H1 (cell line): ENCODE measurements at regions not wholly inside any gene's neighbourhood (a gene's known extent, or its start where the extent isn't known, plus 50 kb on each side); places are given as distances from the start of the nearest gene placed in this dataset.

Experiments
- CTCF ChIA-PET: fragments of 300-600 bp; sonication (Branson Sonifier 250); formaldehyde crosslinking; loops from one replicate; lab custom pipeline; 2021; ENCODE audit not compliant: partially characterized antibody; lab: Charles Lee
- POLR2A ChIA-PET: fragments of 300-600 bp; sonication (Branson Sonifier 250); formaldehyde crosslinking; loops from one replicate; lab custom pipeline; 2021; ENCODE audit warnings: inconsistent platforms; ENCODE audit not compliant: partially characterized antibody; lab: Charles Lee
- DNase-seq, 2 experiments: peaks; one replicate each; pipeline versions ENCODE4 v3.0.0 to v3.0.0-alpha.2; 2010 to 2022; ENCODE audit warnings: low spot score in 2 of 2, low read depth in 1 of 2, mixed read lengths in 1 of 2
- FAIRE-seq: peaks from 2 replicates; lab custom pipeline; 2011; peaks lifted over from hg19 to GRCh38; lab: Jason Lieb, UNC
- H2AFZ ChIP-seq: 2 replicates; pipeline ENCODE4 v1.8.1; 2012; ENCODE audit warnings: low read length, inconsistent platforms
- H2AK5ac ChIP-seq: 2 replicates; pipeline ENCODE4 v1.6.1; 2013; ENCODE audit warnings: low read depth, low read length
- H2BK120ac ChIP-seq: replicated peaks from 2 replicates; pipeline ENCODE3; 2013; ENCODE audit warnings: low read depth, low read length, inconsistent platforms
- H2BK12ac ChIP-seq: 2 replicates; pipeline ENCODE4 v1.6.1; 2013; ENCODE audit warnings: low read depth, low read length
- H2BK15ac ChIP-seq: 2 replicates; pipeline ENCODE4 v1.6.1; 2013; ENCODE audit warnings: low read length
- H2BK20ac ChIP-seq: 2 replicates; pipeline ENCODE4 v1.6.1; 2013; ENCODE audit warnings: low read length
- H2BK5ac ChIP-seq: 2 replicates; pipeline ENCODE4 v1.6.1; 2013; ENCODE audit warnings: low read depth, low read length
- H3K14ac ChIP-seq: 2 replicates; pipeline ENCODE4 v1.6.1; 2013; ENCODE audit warnings: inconsistent platforms; ENCODE audit not compliant: insufficient read length
- H3K18ac ChIP-seq: 2 replicates; pipeline ENCODE4 v1.6.1; 2013; ENCODE audit warnings: low read length; ENCODE audit errors: extremely low read depth
- H3K23ac ChIP-seq: 2 replicates; pipeline ENCODE4 v1.6.1; 2013; ENCODE audit warnings: inconsistent platforms; ENCODE audit not compliant: insufficient read length
- H3K23me2 ChIP-seq: 2 replicates; pipeline ENCODE4 v1.6.1; 2013; ENCODE audit warnings: low read depth, low read length
- H3K27ac ChIP-seq: 2 replicates; pipeline ENCODE4 v1.6.1; 2011; ENCODE audit warnings: low read depth, low read length, inconsistent platforms
- H3K27me3 ChIP-seq, 4 experiments: replicated peaks in 1 of 4; 1 replicate in 1 of 4; 2 replicates in 3 of 4; pipeline versions ENCODE4 v1.6.1 to v1.8.1; 2011 to 2013; ENCODE audit warnings: low read length in 3 of 4, mild to moderate bottlenecking in 3 of 4, inconsistent platforms in 2 of 4, mixed read lengths in 2 of 4, moderate library complexity in 1 of 4; ENCODE audit not compliant: control insufficient read depth in 3 of 4, insufficient read depth in 3 of 4; ENCODE audit errors: extremely low read depth in 1 of 4
- H3K36me3 ChIP-seq, 4 experiments: 2 replicates each; pipeline versions ENCODE4 v1.6.1 to v1.8.1; 2011 to 2013; ENCODE audit warnings: mild to moderate bottlenecking in 4 of 4, low read length in 3 of 4, moderate library complexity in 2 of 4, control low read depth in 1 of 4, inconsistent platforms in 1 of 4; ENCODE audit not compliant: insufficient read depth in 4 of 4, control insufficient read depth in 2 of 4
- H3K4ac ChIP-seq: replicated peaks from 2 replicates; pipeline ENCODE3; 2013; ENCODE audit warnings: low read length, low read depth, mixed read lengths, inconsistent platforms; ENCODE audit not compliant: insufficient read length
- H3K4me1 ChIP-seq, 4 experiments: replicated peaks in 1 of 4; 1 replicate in 1 of 4; 2 replicates in 3 of 4; pipeline versions ENCODE4 v1.6.1 to v1.8.1; 2011 to 2013; ENCODE audit warnings: low read length in 3 of 4, inconsistent platforms in 2 of 4, mixed read lengths in 1 of 4; ENCODE audit not compliant: insufficient read depth in 4 of 4, control insufficient read depth in 3 of 4
- H3K4me2 ChIP-seq, 2 experiments: 2 replicates each; pipeline versions ENCODE4 v1.6.1 to v1.8.1; 2011 to 2013; ENCODE audit warnings: low read depth in 2 of 2, low read length in 2 of 2, control low read depth in 1 of 2, inconsistent platforms in 1 of 2, mild to moderate bottlenecking in 1 of 2; ENCODE audit not compliant: insufficient read depth in 1 of 2
- H3K4me3 ChIP-seq, 4 experiments: fragments of 200-600, 300-600 bp in 1 of 4; sonication (generic), shearing (Covaris generic), sonication (Bioruptor Twin) in 1 of 4; 2 replicates each; pipeline versions ENCODE4 v1.5.1 to v1.8.1; 2011 to 2016; ENCODE audit warnings: low read length in 4 of 4, low read depth in 3 of 4, control low read depth in 2 of 4, inconsistent platforms in 2 of 4, mild to moderate bottlenecking in 2 of 4, mixed read lengths in 1 of 4, moderate library complexity in 1 of 4; ENCODE audit not compliant: insufficient read depth in 2 of 4; ENCODE audit errors: extremely low read depth in 1 of 4
- H3K56ac ChIP-seq: replicated peaks from 2 replicates; pipeline ENCODE3; 2013; ENCODE audit warnings: low read depth, mild to moderate bottlenecking, mixed read lengths, low read length, inconsistent platforms; ENCODE audit not compliant: insufficient read length
- H3K79me1 ChIP-seq: 2 replicates; pipeline ENCODE4 v1.6.1; 2013; ENCODE audit warnings: low read depth, low read length, control low read depth
- H3K79me2 ChIP-seq, 2 experiments: 2 replicates each; pipeline versions ENCODE4 v1.6.1 to v1.8.1; 2012 to 2013; ENCODE audit warnings: low read length in 2 of 2, mild to moderate bottlenecking in 2 of 2, inconsistent platforms in 1 of 2; ENCODE audit not compliant: insufficient read depth in 2 of 2, control insufficient read depth in 1 of 2
- H3K9ac ChIP-seq, 4 experiments: replicated peaks in 1 of 4; 1 replicate in 1 of 4; 2 replicates in 3 of 4; pipeline versions ENCODE4 v1.6.1 to v1.8.1; 2011 to 2013; ENCODE audit warnings: low read depth in 3 of 4, low read length in 3 of 4, control low read depth in 2 of 4, mild to moderate bottlenecking in 2 of 4, moderate library complexity in 2 of 4, inconsistent platforms in 1 of 4; ENCODE audit errors: extremely low read depth in 1 of 4
- H3K9me3 ChIP-seq, 2 experiments: 2 replicates each; pipeline versions ENCODE4 v1.6.1 to v1.8.1; 2012 to 2013; ENCODE audit warnings: mild to moderate bottlenecking in 2 of 2, moderate library complexity in 2 of 2, control low read depth in 1 of 2, inconsistent platforms in 1 of 2, low read depth in 1 of 2, low read length in 1 of 2, mixed read lengths in 1 of 2; ENCODE audit not compliant: insufficient read depth in 2 of 2
- H4K20me1 ChIP-seq, 2 experiments: replicated peaks in 1 of 2; 2 replicates each; pipeline versions ENCODE3 to v1.8.1; 2011 to 2013; ENCODE audit warnings: inconsistent platforms in 2 of 2, low read length in 2 of 2, mild to moderate bottlenecking in 1 of 2; ENCODE audit not compliant: insufficient read depth in 2 of 2, control insufficient read depth in 1 of 2
- H4K5ac ChIP-seq: 2 replicates; pipeline ENCODE4 v1.6.1; 2013; ENCODE audit warnings: low read length, low read depth, mixed read lengths, inconsistent platforms; ENCODE audit not compliant: insufficient read length
- H4K8ac ChIP-seq: 2 replicates; pipeline ENCODE4 v1.8.0; 2013; ENCODE audit warnings: mild to moderate bottlenecking, moderate library complexity, low read length, inconsistent platforms; ENCODE audit not compliant: insufficient read depth; ENCODE audit errors: extremely low read depth
- H4K91ac ChIP-seq: replicated peaks from 2 replicates; pipeline ENCODE3; 2013; ENCODE audit warnings: low read length, mixed read lengths, inconsistent platforms; ENCODE audit not compliant: insufficient read length
- TAF1 ChIP-seq: IDR thresholded peaks from 2 replicates; pipeline ENCODE4 v1.6.1; 2011; ENCODE audit warnings: mild to moderate bottlenecking, low read depth, low read length
- YY1 ChIP-seq: IDR thresholded peaks from 2 replicates; pipeline ENCODE4 v1.6.1; 2011; ENCODE audit warnings: low read depth, mild to moderate bottlenecking, low read length
- WGBS, 2 experiments: shearing (Covaris generic) in 1 of 2; methylation state at CpG; one replicate each; pipeline versions ENCODE4 v1.1.6 to v1.1.7; 2013 to 2015; ENCODE audit warnings: low lambda C conversion rate in 2 of 2, mixed read lengths in 2 of 2, inconsistent platforms in 1 of 2, low coverage in 1 of 2, missing lambda C conversion rate in 1 of 2; ENCODE audit not compliant: insufficient replicate concordance in 2 of 2, insufficient coverage in 1 of 2, insufficient read length in 1 of 2; ENCODE audit errors: extremely low coverage in 1 of 2, missing lambda C conversion rate in 1 of 2; 5-methylcytosine and 5-hydroxymethylcytosine counted together
- TF ChIP-seq, protein P1 (sequence below), 3 experiments: IDR thresholded peaks; 1 replicate in 2 of 3; 2 replicates in 1 of 3; pipeline versions ENCODE4 v1.5.1 to v1.6.1; 2011; ENCODE audit warnings: low read length in 3 of 3, mild to moderate bottlenecking in 3 of 3, inconsistent platforms in 2 of 3, low read depth in 1 of 3, moderate library complexity in 1 of 3; ENCODE audit not compliant: insufficient read depth in 1 of 3; ENCODE audit errors: control extremely low read depth in 1 of 3
- TF ChIP-seq, protein P2 (sequence below): IDR thresholded peaks from 2 replicates; pipeline ENCODE4 v1.6.1; 2012; ENCODE audit warnings: inconsistent platforms

DNA sequence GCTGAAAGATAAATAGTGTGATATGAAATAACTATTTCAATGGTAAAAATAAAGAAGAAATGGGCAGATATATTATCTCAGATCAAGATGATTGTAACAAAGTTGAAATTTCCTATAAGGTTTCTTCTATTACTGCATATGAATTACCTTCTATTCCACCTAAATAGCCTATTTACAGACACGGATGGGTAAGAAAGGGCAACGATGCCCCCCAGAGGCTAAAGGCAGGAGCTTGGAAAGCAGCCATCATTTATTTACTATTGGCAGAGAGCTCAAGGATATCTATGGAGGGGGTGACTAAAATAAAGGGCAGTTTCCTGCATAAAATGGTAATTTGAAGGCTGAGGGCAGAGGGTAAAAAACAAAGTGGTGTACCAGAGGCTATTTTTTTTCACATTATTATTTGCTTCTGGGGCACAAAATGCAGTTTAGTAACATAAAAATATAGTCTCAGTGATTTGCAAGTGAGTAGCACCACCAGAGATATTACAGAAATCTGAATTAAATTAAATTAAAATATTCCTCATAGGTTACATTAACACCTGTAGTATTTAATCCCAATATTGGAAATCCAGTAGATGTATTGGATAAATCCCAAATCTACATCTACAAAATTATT is 123.1 kb downstream of the BTC start:
- 2% methylated on average over 2 of the region's 2 CpGs; no CpG with 5 or more reads in 1 of the 2 experiments for WGBS, 2 experiments
- Histone ChIP-seq H3K4me3 (no peak overlapping the region), H3K9ac (no peak overlapping the region), H4K91ac (no peak overlapping the region), H3K23ac (no peak overlapping the region), H4K5ac (no peak overlapping the region), H3K4me2 (no peak overlapping the region), H2BK20ac (no peak overlapping the region), H3K36me3 (no peaks in the 10 kb centered on the region), H2BK5ac (no peak overlapping the region), H2BK15ac (no peak overlapping the region), H3K4ac (no peak overlapping the region), H3K27me3 (no peaks in the 10 kb centered on the region), H3K4me1 (peaks cover 0 to 5% (median 0%) of the 10 kb centered on the region in 4 experiments; a peak in 1 of 7 replicates), H3K79me1 (no peaks in the 10 kb centered on the region), H3K9me3 (no peaks in the 10 kb centered on the region), H3K18ac (no peak overlapping the region), H3K27ac (no peak overlapping the region), H3K56ac (no peak overlapping the region), H2BK12ac (no peak overlapping the region), H2BK120ac (no peak overlapping the region), H2AFZ (no peak overlapping the region), H3K14ac (no peak overlapping the region), H4K8ac (no peak overlapping the region), H2AK5ac (no peak overlapping the region), H3K79me2 (no peaks in the 10 kb centered on the region), H3K23me2 (no peaks in the 10 kb centered on the region), H4K20me1 (no peaks in the 10 kb centered on the region)
- DNase-seq (peak; percentile 31 to 64), FAIRE-seq (peak; percentile 87)
- ChIA-PET CTCF (interaction anchor here (0.6 to 7.0 kb wide), 21 partner anchors 9 to 481 kb away, joined by 3 to 73 read pairs (median 3); no protein-coding TSS in a partner anchor), POLR2A (no interaction called here)
- TF ChIP-seq TAF1 = no peak
- TF ChIP-seq YY1 = peak; percentile 55; the same call in 1 of the 2 replicates
- TF ChIP-seq, protein P1, sequence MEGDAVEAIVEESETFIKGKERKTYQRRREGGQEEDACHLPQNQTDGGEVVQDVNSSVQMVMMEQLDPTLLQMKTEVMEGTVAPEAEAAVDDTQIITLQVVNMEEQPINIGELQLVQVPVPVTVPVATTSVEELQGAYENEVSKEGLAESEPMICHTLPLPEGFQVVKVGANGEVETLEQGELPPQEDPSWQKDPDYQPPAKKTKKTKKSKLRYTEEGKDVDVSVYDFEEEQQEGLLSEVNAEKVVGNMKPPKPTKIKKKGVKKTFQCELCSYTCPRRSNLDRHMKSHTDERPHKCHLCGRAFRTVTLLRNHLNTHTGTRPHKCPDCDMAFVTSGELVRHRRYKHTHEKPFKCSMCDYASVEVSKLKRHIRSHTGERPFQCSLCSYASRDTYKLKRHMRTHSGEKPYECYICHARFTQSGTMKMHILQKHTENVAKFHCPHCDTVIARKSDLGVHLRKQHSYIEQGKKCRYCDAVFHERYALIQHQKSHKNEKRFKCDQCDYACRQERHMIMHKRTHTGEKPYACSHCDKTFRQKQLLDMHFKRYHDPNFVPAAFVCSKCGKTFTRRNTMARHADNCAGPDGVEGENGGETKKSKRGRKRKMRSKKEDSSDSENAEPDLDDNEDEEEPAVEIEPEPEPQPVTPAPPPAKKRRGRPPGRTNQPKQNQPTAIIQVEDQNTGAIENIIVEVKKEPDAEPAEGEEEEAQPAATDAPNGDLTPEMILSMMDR (IDR thresholded peaks at IDR 0.05; ENCODE audit: control extremely low read depth in 1 of 3, insufficient read depth in 1 of 3, low read depth in 1 of 3, low read length in 3 of 3) = peak in 2 of 3 experiments; percentile 65 to 80; a peak in 3 of 4 replicates
- TF ChIP-seq, protein P2, sequence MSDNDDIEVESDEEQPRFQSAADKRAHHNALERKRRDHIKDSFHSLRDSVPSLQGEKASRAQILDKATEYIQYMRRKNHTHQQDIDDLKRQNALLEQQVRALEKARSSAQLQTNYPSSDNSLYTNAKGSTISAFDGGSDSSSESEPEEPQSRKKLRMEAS = no peak
